HG03442 (cell line): ENCODE measurements at regions not wholly inside any gene's neighbourhood (a gene's known extent, or its start where the extent isn't known, plus 50 kb on each side); places are given as distances from the start of the nearest gene placed in this dataset.

Source experiments
- ATAC-seq: cut with Tn5 transposase; IDR thresholded peaks from one replicate; pipeline ENCODE4 v1.9.1; 2021; ENCODE audit warnings: mild to moderate bottlenecking, moderate library complexity; ENCODE audit not compliant: unreplicated experiment

- ATAC-seq: peak; percentile 70
Measured at GRCh38 chr4:42750091-42750490, 93.2 kb upstream of the ATP8A1 start.

DNA sequence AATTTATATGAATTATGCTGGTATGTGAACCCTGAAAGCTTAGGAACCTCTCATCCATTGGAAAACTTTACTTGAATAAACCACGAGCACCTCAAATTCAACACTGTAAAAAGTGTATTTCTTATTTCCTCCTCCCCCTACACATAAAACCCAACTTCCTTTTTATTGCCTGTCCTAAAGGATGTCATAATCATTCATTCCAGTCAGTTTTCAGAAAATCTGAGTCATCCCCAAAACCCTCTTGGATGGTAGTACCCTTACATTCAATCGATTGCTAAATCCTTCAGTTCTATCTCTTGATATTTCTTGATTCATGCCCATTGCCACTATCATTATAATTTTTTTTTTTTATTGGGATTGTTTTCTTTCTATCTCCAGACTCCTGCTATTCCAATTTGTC, 91.1 kb upstream of the ATP8A1 start:
- ATAC-seq: no peak

- no peak for ATAC-seq
Measured at GRCh38 chr4:42736527-42737195, 79.8 kb upstream of the ATP8A1 start.

GRCh38 chr4:42733380-42733779, 76.5 kb upstream of the ATP8A1 start:
- ATAC-seq: no peak

- ATAC-seq: no peak
Measured at GRCh38 chr4:42732776-42733175, 75.9 kb upstream of the ATP8A1 start.

DNA sequence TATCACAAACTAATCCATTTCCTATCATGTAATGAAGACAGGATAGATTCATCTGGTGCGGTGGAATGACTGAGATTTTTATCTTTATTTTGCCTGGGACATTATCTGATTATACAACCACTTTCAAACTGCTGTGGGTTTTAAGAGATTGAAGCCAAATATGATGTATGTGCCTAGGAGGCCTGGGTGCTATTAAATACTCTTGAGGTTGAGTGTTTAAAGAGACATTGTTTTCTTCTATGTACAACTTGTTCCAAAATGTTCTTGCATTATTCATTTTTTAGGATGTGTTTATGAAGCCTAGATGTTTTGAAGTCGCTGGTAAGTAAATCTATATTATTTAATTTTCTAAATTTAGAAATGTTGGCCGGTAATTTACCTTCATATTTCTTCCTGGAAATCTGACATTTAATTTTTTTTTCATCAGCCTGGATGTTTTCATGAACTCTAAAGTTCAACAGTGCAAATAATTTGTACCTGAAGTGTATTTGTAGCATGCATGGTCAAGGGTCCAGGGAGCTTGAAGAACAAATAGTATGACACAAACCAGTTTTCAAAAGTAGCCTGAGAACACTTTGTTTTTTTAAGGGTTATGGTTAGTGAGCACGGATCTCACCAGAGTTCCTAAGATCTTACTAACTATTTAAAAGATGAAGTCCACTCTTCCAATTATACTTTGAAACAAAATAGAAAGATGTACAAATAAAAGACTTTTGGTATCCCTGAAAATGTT, 72.8 kb upstream of the ATP8A1 start:
- no peak for ATAC-seq

DNA sequence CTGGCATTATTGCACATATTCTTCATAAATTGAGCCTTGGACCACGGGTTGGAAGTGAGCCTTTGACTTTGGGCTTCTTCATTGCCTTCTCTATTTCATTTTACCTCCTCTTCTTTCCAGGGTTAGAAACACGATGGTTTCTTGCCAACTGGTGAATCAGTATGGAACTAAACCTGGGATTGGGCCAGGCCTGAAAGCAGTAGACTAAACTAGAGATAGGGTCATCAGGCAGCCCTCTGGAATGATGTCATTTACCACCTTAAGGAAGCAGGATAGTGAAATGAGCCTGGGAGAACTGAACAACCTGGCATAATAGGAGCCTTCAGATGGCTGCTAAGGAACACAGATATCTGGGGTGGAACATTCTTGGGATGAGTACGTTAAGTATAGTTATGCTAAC, 67.5 kb upstream of the ATP8A1 start:
- no peak for ATAC-seq

DNA sequence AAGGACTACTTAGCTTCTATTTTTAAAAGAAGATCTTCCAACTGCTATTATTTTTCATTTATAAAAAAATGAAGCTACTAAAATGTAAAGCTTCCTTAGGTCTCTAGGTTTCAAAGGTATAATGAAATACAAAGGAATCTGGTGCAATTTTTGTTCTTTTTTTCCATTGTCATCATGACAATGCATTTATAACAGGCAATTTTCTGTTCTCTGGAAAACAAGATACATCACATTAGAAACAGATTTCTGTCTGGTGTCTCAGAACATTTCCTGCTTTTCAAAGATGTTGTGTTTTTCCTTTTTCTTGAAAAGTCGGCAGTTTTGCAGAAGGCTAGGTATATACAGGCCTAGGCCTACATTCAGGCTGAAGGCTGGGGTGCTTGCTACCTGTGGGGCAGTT, 63.6 kb upstream of the ATP8A1 start:
- ATAC-seq: no peak

- ATAC-seq: no peak
Measured at GRCh38 chr4:42719257-42719656, 62.4 kb upstream of the ATP8A1 start.

GRCh38 chr4:42718336-42718735, 61.4 kb upstream of the ATP8A1 start:
- ATAC-seq: no peak

DNA sequence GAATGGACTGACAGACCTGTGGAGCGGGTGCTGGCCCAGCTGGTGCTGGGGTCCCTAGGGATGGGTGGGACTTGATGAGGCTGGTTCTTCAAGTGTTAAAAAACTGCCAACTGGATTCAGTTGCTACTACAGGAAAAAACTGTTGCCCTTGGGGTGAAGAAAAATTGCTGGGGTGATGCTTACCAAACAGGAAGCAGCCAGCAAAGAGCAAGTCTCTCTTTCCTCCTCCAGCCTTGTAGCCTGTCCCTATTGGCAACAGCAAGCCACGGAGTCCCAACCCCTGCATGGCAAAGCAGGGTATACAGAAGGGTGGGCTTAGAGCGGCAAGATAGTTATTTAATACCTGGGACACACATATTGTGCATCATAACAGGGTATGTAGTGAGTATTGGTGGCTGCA, 60.1 kb upstream of the ATP8A1 start:
- no peak for ATAC-seq

GRCh38 chr4:42715807-42716482, 59.0 kb upstream of the ATP8A1 start:
- no peak for ATAC-seq

DNA sequence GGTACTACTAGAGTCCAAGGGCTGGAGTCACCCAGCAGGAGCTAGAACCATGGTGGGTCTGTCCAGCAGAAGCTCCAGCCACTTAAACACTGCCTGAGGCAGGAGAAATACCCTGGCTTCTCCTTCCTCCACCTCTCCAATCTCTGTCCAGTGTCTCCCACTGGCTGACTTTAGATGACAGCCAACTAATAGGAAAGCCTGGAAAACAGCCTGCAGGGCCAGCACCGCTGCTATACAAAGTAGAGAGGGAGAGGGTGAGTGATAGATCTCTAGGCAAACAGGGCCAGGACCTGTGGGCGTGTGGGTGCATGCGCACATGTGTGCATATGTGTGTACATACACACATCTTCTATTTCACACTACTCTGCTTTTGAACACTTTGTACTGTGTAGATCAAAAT, 56.5 kb upstream of the ATP8A1 start:
- ATAC-seq: no peak

GRCh38 chr4:42712854-42713253, 55.9 kb upstream of the ATP8A1 start:
- no peak for ATAC-seq

GRCh38 chr4:42711496-42711895, 54.6 kb upstream of the ATP8A1 start:
- ATAC-seq: no peak

- no peak for ATAC-seq
Measured at GRCh38 chr4:42710761-42711160, 53.9 kb upstream of the ATP8A1 start.

GRCh38 chr4:42710329-42710728, 53.4 kb upstream of the ATP8A1 start:
- ATAC-seq: no peak

DNA sequence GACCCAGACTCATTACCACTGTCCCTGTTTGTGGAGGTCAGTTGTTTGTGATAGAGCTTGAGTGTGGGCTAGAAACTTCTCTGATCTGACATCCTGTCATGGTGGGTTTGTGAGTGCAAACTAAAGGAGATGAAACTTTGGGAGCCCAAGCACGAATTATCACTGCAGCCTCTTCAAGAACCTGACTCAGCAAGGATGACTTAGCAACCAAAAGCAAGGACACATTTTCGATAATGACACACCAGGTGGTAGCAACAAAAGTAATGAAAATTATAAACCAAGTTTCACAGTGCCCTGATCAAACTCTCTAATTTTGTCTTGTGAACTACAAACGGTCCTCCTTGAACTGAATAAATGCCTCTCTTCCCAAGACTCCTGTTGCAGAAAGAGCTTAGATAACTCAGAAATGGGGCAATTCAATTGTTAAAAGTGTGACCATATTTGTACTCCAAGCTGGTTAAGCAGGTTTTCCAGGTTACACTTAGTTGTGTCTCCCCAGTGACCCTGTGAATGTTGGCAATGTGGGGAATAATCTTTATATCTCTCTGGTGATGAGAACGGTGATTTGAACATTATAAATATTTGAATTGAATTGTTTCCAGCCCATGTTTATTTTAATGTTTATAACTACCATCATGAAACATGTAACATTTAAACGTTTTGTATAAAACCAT, 52.6 kb upstream of the ATP8A1 start:
- no peak for ATAC-seq

DNA sequence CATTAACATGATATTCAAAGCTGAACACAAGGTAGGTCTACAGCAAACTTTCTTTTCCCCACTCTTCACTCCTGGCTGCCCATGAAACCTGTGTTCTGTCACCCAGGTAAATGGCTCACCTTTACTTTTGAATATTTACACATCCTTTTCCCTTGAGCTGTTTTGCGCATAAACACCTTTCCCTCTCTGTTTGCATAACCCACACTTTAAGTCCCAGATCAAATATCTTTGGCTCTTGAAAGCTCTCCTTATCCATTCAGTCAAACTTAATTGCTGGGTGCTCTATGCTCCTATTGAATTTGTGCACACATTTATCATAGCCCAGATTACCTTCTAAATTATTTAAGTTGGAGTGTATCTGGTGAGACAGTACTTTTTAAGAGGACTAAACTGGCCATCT, 51.7 kb upstream of the ATP8A1 start:
- ATAC-seq: no peak
